ENCODE measurements at regions not wholly inside any gene's neighbourhood (a gene's known extent, or its start where the extent isn't known, plus 50 kb on each side); places are given as distances from the start of the nearest gene placed in this dataset.
"Not testable (repeated sequence)": the region's sequence is repeated elsewhere in the genome, so short reads cannot be mapped to it uniquely, and the experiment has no call there.

GRCh38 chr5:51814817-51815216 is 431.6 kb downstream of the ISL1 start:
- TF ChIP-seq CTCF (conservative IDR thresholded peaks at IDR 0.05; ENCODE audit: low read length); EZH2phosphoT487 (IDR thresholded peaks at IDR 0.05; ENCODE audit: borderline replicate concordance): not testable (repeated sequence)
